Right hindlimb (tissue), 1 donor: ENCODE measurements at regions not wholly inside any gene's neighbourhood (a gene's known extent, or its start where the extent isn't known, plus 50 kb on each side); places are given as distances from the start of the nearest gene placed in this dataset.
A peak's percentile ranks its signal among the peaks of the same experiment; 100 is the strongest.
"Not testable (repeated sequence)": the region's sequence is repeated elsewhere in the genome, so short reads cannot be mapped to it uniquely, and the experiment has no call there.

Source experiments
- DNase-seq: peaks from one replicate; pipeline ENCODE4 v3.0.0-alpha.2; 2018

DNA sequence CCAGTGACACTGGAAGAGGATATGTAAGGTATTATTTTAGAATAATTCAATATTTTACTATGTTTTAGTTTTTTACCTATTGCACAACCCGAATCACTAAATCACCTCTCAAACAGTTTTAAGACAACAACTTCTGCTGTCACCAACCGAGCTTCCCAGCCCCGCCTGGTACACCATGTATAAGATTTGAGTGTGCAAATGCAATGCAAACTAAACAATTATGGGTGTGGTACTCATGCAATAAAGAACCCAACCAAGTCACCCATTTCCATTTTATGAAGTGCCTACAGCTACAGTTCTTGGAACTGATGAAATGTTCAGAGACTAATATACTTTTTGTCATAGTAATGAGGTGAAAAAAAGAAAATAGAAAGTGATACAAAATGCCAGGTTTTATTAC is 256.2 kb downstream of the TAFA4 start:
- DNase-seq: no peak

DNA sequence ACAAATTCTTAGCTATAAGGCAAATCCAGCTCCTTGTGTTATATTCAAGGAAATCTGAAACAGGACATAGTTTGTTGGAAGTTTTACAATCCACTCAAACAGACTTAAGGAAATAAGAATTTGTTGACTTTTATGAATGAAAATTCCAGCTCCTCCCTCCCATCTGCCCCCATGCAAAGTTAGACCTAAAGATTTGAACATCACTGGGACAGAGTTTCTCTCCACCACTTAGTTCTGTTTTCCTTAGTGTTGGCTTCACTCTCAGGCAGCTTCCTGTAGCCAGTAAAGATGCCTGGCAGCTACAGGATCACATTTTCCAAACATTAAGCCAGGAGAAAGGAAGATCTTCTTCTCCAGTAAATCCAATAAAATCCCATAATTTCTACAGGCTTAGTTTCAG is 265.0 kb downstream of the TAFA4 start:
- no peak for DNase-seq

DNA sequence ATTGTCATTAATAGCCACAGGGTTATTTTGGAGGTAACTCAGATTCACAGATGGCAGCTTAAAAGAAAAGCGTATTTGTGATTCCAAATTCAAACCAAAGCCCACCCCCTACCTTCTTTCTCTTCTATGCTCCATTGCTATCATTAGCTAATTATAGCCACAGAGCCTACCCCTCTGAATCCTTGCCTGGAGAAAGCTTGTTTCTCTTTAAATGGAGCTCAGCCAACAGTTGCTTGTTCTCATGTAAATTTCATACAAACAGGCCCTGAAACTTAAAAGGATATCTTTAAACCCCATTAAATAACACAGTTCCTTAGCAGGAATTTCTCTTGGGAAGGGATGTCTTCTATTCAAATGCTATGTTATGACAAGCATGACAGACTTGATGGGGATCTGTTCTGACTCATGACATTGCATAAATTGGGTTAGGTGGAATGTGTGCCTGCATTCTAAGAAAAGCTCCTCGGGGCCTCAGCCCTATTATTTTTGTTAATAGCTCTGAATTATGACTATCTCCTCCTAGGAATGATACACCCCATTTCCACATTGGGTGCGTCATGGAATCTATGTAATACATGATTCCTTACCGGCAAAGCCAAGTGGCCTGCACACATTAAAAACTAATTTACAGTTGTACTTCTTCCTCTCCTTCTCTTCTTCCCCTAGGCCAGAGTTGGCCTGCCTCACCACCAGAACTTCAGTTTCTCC is 265.8 kb downstream of the TAFA4 start:
- DNase-seq: peak; percentile 31

DNA sequence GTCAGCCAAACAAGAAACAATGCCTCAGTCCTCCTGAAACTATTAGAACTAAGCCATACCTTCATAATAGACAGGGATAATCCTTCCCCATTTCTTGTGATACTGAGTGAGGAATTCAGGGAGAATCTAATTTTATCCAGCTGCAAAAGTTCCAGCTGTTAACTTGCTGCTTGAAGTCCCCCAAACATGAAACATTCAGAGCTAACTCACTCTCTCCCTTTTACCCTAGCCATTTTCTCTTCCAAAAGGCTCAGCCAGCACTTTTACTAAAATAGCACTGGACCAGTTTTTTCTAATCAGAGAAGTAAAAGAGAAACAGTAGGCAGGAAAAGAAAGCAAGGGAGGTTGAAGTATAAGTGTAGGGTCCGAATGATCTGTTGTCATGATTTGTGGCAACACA is 268.1 kb downstream of the TAFA4 start:
- DNase-seq: no peak

DNA sequence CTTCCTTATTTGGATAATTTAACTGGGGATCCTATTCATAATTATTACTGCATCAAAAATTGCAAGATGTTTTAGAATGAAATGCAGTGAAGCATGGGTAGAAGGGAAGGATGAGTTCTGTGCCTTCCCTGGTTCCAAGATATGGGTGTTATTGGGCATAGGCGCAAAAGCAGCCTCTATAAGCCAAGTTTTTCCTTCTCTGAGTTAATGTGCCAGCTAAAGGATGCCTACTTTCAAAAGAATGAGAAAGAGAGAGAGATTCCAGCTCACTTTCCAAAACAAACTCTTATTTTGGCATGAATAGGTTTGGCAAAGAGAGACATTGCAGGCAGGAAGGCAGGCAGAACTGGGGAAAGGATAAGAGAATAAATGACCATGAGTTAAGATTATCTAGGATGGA is 270.2 kb downstream of the TAFA4 start:
- no peak for DNase-seq

DNA sequence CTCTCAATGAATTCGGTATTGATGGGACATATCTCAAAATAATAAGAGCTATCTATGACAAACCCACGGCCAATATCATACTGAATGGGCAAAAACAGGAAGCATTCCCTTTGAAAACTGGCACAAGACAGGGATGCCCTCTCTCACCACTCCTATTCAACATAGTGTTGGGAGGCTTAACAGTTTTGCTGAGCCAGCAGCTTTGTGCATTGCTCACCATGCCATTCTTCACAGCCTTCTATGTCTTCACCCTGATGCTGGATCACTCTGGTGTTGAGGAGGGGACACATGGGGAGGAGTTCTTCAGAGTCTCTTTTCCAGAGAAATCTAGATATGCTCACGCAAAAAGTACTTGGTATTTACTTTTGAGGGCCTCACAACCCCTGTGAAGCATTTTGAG is 281.7 kb downstream of the TAFA4 start:
- DNase-seq: not testable (repeated sequence)

DNA sequence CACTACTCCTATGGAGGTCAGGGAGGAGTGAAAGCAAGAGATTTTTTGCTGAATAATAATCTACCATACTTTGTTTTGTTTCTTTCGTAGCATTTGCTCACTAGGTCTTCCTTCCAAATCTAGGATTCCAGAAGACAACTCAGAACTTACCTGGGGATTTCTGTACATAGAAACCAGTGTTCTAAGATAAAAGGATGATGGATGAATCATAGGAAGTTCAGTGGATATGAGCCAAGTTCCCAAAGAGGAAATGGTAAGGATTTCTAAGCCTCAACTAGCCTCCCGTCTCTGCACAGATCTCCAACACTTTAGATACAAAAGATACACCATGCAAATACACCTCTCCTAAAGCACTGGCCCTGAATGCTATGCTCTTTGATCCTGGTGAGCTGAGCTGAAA is 283.9 kb downstream of the TAFA4 start:
- DNase-seq: no peak

DNA sequence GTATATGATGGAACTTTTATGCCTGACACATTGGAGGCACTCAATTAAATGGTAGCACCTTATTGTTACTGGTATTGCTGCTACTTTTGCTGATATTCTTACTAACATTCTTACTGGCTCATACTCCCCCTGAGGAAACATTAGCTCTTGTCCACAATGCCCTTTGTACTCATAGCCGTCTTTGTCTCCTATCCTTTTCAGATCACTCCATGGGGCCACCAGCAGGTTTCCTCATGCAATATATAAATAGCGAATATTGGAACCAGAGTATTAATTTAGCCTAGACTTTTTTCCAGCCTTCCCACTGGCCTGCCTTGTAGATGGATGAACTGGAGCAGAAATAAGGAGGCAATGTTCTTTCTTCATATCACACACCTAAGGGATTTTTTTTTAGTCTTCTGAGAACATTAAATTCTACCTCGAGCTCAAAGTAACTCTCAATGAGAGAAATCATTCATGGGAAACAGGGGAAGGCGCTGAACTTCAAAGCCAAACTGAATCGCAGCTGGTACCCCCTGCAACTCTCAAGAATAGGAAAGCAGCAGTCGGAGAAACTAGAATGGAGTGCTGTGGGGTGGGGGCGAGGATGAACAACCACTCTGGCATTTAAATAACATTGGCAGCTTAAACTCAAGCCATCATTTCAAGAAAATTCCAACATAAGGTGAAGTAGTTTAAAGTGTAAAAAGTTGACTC is 300.3 kb downstream of the TAFA4 start:
- no peak for DNase-seq

DNA sequence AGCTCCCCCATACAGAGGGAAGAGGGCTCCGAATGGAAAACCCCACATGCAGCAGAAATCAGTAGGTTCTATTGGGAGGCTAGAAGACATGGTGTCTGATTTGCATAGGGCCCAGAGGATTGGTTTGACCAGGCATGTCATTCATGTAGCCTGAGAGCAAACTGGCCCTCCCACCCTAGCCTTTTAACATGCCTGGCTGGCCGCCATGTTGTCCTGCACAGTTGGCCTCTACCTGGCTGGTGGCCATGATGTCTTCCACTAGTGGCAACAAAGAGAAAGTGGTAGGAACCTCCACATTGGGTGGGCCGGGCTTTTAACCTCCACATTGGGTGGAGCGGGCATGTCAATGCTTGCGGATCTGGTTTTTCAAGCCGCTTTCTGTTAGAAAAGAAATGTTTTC is 312.1 kb downstream of the TAFA4 start:
- DNase-seq: no peak

DNA sequence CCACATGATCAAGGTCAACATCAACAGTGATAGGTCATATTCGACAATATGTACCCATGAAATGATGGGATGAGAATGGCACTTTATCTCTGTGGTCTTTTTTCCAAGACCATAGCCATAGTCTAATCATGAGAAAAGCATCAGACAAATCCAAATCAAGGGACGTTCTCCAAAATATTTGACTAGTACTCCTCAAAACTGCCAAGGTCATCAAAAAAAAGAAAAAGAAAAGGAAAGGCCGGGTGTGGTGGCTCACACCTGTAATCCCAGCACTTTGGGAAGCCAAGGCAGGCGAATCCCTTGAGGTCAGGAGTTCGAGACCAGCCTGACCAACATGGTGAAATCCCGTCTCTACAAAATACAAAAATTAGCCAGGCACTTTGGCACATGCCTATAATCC is 318.3 kb downstream of the TAFA4 start:
- no peak for DNase-seq

DNA sequence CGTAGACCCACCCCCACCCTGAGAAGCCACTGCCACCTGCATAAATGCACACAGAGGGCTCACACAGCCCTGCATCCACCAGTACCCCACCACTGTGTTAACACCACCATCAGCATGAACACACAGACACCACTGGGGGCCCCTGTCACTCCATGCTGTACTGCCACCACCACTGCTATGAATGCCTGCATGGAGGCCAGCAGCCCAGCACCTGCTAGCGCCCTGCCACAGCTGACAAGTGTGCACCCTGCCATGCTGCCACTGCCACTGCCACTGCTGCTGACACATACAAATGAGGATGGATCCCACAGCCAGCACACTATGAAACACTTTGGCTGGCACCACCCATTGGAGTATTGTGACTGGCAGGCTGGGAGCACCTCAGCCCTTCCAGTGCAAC is 361.0 kb downstream of the TAFA4 start:
- DNase-seq: no peak

DNA sequence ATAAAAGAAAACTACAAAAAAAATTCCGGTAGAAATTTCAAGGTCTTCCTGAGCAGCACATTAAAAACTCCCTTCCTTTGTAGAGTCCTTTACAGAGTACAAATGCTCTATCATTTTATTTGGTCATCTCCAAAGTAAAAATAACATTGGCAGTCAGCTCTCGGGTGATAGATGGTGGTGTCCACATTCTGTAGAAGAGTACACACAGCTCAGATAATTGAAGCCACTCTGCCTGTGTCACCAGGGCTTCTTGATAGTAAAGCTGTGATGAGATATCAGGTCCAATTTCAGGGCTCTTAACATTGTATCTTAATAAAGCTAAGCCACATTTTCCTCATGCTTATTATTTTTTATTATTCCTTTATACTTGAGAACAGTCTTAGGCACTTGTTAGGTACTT is 371.6 kb downstream of the TAFA4 start:
- no peak for DNase-seq

DNA sequence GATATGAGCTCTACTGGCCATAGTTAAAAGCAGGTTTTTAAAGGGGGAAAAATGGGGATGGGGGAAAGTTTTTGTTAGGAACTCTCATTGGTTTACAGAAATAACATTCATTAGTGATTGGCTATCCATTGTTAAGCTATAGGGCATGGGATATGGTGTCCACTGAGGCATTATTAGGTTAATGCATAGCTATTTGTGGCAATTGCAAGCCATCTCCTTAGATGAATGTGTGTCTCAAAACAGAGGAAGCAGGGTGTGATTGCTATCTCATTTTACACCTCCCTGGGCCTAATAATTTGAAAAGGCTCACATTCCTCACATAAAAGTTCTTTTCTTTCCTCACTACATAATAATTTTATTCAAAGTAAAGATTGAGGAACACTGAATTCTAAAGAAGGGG is 396.6 kb downstream of the TAFA4 start:
- DNase-seq: no peak

DNA sequence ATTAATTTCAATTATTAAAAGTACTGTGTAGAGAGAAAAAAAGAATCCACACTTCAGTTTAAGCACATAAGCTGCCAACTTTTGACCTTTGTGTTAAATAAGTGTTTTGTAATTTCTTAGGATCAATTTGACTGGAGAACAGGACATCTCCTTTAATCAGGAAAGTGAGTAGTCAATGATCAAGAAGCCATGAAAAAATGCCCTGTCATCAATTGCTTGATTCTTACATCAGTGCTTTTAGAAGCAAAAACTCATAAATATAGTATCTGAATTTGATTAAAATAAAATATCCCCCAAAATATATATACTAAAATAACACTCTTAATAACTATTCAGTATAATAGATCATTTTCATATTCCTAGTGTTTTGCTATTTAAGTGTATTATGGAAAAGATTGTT is 409.0 kb downstream of the TAFA4 start:
- DNase-seq: no peak

DNA sequence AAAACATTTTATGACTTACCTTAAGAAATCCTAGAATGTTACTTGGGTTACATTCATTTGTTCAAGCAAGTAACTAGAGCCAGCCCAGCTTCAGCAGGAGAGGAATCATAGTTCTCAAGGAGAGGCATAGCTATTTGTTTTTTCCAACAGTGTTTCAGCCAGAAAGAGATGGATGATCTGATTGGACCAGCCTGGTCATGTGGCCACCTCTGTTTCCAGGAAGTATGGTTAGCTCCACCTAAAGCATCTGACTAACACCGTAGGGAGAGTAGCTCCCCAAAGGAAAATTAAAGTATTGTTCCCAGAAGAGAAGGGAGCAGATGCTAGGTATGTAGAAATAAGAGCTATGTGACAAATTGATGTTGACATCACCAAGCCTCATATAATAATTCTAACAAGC is 417.1 kb downstream of the TAFA4 start:
- DNase-seq: no peak

DNA sequence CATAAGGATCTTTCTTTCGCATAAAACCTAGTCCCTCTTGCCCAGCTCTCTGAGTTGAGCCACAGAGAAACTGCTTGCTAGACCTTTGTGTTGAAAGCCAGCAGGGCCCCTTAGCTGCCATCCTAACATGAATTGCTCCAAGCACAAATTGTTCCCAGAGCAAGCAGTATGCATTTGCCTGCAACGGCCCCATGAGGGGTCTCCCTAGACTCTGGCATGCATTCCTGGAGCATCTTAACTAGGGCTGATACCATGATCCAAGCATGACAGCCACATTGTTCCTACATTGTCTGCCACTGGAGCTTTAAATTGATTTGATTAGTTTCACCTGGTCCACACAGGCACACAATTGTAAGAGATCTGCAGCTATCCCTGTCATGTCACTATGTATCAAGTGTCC is 428.1 kb downstream of the TAFA4 start:
- no peak for DNase-seq

DNA sequence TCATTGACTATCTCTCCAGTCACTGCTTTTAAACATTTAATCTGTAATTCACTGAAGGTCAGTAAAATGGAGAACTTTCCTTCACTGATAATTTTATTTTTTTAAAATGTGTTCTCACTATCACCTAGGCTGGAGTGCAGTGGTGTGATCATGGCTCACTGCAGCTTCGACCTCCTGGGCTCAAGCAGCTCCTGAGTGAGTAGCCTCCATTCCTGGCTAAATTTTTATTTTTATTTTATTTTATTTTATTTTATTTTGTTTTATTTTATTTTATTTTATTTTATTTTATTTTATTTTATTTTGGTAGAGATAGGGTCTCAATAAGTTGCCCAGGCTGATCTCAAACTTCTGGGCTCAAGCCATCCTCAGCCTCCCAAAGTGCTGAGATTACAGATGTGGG is 446.5 kb downstream of the TAFA4 start:
- DNase-seq: not testable (repeated sequence)

DNA sequence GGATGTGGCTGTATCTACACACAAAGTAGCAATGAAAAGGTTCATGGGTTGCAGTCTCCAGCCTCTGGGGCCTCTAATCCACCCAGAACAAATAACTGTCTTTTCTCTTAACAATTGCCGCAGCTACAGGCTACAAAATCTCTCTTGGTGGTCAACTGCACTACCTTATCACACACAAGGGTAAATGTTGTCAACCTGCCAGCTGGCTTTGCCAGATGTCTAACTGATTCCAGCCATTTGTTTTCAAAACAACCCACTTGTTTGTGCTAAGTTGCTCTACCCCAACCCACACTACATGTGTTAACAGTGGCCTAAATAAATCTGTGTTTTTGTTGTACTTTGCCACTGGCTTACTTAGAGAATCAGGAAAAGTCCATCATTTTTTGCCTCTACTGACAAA is 447.3 kb downstream of the TAFA4 start:
- DNase-seq: no peak

DNA sequence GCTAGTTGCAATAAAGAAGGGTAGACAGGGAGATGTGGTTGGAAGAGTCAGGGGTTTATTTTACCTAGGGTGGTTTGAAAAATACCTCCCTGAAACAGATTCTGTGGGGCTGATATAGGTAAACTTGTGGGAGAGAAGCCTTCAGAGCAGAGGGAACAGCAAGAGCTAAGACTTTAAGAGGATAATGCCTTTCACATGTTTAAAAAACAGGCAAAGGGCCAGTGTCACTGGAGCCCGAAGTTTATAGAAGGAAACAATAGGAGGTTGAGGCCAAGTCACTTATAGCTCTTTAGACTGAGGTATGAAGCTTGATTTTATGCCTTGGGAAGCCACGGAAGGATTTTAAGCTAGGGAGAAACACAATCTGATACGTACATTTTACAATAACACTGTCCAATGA is 448.7 kb downstream of the TAFA4 start:
- DNase-seq: no peak

DNA sequence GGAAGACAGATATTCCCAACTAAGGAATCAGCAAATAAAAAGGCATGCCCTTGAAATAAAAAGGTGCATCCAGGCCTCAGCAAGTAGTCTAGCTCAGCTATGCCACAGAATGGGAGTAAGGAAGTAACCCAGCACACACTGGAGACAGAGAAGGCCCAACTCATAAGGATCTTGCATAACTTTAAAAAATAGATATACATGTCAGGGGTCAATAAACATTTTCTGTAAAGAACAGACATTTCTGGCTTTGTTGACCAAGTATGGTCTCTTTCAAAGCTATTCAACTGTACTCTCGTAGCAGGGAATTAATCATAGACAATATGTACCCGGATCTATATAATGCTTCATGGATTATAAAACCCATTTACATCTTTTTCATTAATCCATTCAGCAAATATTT is 449.3 kb downstream of the TAFA4 start:
- no peak for DNase-seq

DNA sequence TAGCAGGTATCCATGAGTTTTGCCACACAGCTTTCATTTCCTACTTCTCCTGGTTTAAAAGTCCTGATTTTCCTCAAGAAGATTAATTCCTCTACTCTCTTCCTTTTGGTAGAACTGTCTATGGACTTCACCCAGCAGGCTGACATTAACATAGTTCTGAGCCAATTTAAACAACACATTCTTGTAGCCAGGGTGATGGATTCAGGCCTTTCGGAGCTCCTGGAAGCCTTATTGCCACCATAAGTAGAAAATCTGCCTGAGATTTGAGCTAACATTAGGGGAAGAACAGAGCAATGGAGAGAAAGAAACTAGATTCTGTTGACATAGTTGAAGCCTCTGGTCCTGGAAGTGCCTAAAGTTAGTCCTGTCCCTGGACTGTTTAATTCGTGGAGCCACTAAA is 449.8 kb downstream of the TAFA4 start:
- DNase-seq: no peak

DNA sequence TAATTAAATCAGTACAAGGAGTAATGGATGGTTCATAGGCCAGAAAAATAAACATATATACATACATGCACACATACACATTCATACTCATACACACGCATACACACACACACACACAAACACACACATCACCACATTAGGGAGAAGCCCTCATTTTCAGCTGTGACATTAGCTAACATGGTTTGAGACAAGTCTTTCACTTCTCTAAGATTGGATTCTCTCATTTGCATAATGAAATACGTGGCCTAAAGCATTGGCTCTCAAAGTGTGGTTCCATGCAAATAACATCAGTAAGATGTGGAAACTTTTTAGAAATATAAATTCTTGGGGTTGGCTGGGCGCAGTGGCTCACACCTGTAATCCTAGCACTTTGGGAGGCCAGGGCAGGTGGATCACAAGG is 452.6 kb downstream of the TAFA4 start:
- no peak for DNase-seq

DNA sequence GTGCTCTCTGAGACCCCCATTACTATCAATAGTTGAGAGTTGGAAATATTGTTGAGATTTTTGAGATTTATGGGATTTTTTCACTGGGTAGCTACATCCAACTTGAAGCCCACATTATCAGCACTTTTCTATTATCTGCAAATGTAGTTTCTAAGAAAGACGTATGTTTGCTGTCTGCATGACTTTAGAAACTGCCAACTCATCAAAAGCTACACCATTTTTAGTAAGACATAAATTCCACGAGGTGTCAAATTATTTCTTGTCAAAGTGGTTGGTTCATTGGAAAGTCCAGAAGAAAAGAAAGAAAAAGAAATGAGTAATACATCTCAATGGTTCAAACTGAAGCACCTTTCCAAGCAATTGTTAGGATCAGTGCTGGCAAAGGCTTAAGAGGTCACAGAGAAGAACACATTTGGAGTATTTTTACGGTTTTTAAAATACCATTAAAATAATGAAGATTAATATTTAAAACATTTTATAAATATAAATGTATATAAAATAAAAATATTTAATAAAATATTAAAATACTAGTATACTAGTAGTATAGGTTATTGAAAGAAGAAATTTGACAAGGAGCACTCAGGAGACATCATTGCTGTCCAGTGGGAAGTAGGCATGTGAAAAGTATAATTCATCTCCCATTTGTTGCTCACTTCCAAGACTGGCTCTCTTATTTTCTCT is 463.5 kb downstream of the TAFA4 start:
- no peak for DNase-seq

DNA sequence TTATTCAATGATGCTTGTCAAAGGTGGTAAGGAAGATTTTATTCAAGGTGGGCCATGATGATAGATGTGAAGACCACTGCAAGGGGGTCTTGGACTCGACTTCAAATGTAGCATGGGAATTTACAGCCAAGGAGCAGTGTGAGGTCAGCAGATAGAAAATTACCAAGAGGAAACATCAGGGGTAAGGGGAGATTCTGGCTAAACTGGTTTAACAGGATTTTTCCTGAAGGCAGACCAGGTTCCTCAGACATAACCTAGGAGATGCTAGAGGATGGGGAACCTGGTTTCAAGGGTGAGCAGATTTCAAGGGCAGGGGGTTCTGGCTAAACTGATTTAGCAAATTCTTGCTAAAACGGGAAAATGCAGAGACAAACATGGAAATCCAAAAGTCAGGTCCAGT is 464.9 kb downstream of the TAFA4 start:
- DNase-seq: no peak
